RPMI7951 (cell line): ENCODE measurements at regions not wholly inside any gene's neighbourhood (a gene's known extent, or its start where the extent isn't known, plus 50 kb on each side); places are given as distances from the start of the nearest gene placed in this dataset.
A peak's percentile ranks its signal among the peaks of the same experiment; 100 is the strongest.

Experiments used
- DNase-seq: peaks from one replicate; pipeline ENCODE4 v3.0.0-alpha.2; 2012; ENCODE audit warnings: low read depth

GRCh38 chr1:168631671-168632400, 55.4 kb downstream of the XCL1 start:
- DNase-seq = no peak

- DNase-seq = no peak
Measured at GRCh38 chr1:168634951-168635532, 58.6 kb downstream of the XCL1 start.

GRCh38 chr1:168636200-168636599, 59.8 kb downstream of the XCL1 start:
- no peak for DNase-seq

GRCh38 chr1:168636642-168637111, 60.3 kb downstream of the XCL1 start:
- DNase-seq = peak; percentile 46

GRCh38 chr1:168637350-168637991, 61.1 kb downstream of the XCL1 start:
- peak; percentile 73 for DNase-seq

GRCh38 chr1:168638884-168639283, 62.5 kb downstream of the XCL1 start:
- no peak for DNase-seq

- DNase-seq = no peak
Measured at GRCh38 chr1:168640182-168640581, 63.8 kb downstream of the XCL1 start.

GRCh38 chr1:168640836-168641235, 64.4 kb downstream of the XCL1 start:
- DNase-seq = no peak

GRCh38 chr1:168643152-168643551, 66.7 kb downstream of the XCL1 start:
- peak; percentile 91 for DNase-seq
